IPS-NIHi7 (cell line): ENCODE measurements at regions not wholly inside any gene's neighbourhood (a gene's known extent, or its start where the extent isn't known, plus 50 kb on each side); places are given as distances from the start of the nearest gene placed in this dataset.
"Not testable (repeated sequence)": the region's sequence is repeated elsewhere in the genome, so short reads cannot be mapped to it uniquely, and the experiment has no call there.

Experiments
- DNase-seq: peaks from one replicate; pipeline ENCODE4 v3.0.0; 2012; ENCODE audit warnings: mixed read lengths; ENCODE audit errors: extremely low spot score

DNA sequence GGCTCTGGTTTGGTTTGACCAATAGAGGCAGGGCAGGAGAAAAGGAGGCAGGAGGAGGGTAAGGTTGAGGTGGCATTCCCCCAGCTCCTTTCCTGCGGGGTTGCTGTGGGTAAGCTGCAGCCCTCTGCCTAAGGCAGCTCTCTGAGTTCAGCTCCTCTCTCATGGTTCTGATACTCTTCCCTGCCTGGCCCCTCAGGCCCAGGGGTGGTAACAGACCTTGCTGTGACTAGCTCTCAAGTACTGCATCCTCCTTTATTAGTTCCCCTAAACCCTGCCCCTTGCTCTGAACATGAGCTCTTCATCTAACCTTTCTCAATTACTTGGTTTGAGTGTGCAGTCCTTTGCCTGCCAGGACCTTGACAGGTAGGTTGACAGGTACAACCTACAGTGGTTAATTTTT is 205.5 kb downstream of the SLC4A3 start:
- DNase-seq, result no peak

DNA sequence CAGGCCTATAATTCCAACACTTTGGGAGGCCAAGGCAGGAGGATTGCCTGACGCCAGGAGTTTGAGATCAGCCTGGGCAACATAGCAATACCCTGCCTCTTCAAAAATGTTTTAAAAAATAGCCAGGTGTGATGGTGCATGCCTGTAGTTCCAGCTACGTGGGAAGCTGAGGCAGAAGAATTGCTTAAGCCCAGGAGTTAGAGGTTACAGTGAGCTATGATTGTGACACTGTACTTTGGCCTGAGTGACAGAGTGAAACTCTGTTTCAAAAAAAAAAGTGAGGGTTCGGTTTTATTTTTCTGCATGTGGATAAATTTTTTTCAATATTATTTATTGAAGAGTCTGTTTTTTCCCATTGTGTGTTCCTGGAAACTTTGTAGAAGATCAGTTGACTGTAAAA is 208.1 kb downstream of the SLC4A3 start:
- no peak for DNase-seq

DNA sequence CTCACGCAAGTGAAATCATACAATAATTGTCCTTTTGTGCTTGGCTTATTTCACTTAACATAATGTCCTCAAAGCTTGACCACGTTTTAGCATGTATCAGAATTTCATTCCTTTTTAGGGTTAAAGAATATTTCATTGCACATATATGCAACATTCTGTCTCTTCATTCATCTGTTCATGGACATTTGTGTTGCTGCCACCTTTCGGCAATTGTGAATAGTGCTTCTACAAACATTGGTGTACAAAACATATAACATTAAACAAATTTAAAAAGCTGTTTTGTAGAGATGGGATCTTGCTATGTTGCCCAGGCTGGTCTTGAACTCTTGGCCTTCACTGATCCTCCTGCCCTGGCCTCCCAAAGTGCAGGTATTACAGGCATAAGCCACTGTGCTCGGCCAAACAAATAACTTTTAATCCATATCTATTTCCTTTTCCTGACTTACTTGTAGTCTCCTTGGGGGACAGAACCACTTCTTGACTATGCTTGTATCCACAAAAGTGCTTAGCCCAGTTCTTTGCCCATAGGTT is 209.3 kb downstream of the SLC4A3 start:
- no peak for DNase-seq

DNA sequence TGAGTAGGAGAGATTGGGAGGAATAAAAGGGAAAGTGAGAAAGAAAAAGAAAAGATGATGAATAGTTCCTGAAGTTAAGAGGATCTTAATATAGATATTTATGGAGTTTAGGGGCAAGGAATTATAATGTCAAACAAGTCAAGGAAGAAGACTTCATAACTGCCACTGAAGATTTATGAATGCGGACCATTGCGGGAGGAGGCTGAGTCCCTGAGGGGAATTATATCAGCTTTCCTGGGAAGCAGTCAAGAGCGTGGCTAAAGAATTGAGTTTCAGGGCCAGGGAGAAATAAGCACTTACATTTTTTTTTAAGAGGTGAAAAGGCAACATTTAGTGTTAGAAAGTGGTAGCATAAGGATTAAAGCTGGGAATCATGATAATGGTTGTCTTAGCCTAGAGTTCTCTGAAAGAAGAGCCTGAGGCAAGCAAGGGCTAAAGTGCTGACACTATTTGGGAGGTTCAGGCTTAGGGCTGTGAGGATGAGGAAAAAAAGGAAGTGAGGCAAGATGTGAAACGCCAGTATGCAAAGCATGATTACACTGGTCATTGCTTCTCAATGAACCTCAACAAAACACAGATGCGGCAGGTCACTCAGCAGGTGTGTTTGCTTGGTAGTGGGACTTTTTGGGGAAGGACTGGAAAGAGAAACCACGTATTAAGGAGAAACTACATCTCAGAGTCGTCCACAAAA is 217.1 kb downstream of the SLC4A3 start:
- no peak for DNase-seq

DNA sequence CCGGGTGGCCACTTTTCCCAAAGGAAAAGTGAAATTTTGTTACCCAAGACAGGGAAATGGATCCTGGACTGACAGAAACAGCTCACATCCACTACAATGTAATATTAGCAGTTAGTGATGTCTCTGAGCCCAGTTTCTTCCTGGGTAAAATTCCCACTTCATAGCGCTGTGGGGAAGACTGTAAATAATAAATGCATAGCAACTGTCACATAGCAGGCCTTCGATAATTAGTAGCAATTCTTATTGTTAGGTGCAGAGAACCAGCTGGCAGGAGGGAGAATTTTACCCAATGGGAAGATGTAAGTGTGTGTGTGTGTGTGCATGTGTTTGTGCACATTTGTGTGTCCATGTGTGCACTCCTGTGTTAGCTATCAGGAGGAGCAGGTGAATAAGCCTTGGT is 221.5 kb downstream of the SLC4A3 start:
- DNase-seq, result no peak

DNA sequence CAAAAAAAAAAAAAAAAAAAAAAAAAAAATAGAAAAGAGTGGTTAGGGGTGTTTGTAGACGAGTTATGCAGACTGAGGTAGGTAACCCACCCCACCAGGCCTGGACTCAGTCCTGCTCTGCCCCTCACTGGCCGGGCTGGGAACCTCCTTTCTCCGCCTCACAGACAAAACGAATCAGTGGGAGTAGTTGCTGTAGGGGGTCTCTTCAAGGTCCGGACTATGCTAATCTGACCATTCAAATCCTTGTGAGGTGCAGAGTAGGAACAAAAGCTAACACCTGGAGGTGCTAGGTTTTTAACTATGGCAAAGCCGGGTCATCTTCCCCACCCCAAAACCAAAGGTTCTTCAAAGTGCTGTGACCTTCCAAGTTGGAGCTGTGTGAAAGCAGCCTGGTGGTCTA is 223.7 kb downstream of the SLC4A3 start:
- peak; percentile 86 for DNase-seq

DNA sequence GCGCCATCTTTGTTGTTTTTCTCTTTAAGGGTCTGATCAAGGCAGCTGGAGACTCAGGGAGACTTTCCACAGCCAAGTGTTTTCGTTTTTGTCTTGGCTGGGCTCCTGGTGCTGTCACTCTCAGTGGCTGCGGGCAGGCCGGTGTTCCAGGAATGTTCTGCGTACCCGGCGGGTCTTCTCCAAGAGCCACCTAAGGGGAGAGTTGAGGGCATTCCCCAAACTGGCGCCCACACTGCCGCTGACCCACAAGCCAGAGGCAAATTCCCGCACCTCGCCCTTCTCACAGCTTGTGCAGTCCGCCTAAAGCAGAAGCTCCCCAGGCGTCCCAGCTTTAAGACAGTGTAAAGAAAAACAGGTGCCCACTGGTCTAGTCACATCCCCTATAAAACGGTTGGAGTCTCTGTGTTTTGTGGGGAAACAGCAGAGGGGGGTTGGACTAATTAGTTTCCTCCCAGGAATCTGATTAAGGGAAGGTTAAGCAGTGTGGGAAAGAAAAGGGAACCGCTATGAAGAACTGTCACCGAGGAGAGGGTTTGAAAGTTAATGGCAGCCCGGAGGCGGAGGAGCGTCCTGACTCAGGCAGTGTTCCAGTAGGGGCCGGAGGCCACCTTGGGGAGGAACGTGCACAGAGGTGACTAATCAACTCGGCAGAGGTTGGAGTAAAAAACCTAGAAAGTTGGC is 224.5 kb downstream of the SLC4A3 start:
- DNase-seq, result peak; percentile 40

DNA sequence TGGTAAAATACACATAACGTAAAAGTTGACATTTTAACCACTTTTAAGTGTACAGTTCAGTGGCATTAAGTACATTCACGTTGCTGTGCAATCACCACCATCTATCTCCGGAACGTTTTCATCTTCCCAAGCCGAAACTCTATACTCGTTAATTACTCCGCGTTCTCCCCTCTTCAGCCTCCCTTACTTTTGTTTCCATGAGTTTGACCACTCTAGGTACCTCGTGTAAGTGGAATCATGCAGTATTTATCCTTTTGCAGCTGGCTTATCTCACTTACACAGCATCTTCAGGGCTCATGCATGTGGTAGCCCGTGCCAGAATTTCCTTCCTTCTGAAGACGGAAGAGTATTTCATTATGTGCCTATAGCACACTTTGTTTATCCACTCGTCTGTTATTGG is 225.2 kb downstream of the SLC4A3 start:
- no peak for DNase-seq

DNA sequence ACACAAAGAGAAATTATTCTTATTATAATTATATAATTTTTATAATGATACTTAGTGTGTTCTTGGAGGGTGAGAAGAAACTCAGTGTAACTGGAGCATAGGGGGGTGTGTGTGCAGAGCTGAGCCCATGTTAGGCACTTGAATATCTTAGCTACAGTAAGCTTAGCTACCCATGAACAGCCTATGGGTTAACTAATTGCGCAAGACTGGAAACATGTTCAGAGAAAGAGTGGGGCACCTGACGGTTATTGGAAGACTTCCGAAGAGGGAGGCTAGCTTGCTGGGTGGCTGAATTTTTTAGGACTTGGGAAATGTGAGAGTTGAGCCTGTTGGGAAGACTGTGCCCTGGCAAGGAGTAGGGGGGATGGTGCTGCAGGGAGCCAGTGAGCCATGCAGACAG is 229.2 kb downstream of the SLC4A3 start:
- DNase-seq, result no peak

DNA sequence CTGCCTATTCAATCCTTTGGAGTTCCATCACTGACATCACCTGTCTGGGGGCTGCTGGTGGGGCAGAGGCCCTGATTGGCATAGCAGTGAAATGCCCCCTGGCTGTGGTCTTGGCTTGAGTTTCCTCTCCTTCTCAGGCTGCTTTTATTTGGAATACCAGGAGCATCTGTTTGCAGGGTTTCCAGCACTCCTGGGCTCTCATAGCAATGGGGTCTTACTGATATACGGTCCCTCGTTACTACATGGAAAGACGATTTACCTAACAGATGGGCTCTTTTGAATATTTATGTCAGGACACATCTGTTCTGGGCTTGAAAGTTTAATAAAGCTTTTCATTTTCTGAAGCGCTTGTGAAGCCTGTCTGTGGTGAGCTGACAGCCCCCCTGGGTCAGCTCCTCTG is 230.3 kb downstream of the SLC4A3 start:
- no peak for DNase-seq

DNA sequence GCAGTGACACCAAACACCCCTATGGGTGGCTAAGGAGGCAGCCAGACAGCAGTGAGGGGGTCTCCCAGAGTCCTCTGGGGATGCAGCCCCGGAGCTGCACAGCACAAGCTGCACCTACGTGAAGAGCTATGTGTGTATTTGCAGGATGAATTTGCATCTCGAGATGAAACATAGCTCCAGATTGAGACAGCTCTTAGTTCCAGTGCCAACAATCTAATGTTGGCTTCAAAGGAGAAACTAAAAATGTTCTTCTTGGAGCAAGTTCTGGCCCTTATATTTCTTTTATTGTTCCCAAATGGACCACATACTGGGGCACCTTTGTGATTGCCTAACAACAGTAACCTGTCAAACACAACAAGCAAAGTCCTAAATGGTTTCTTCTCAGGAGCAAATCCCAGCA is 233.9 kb downstream of the SLC4A3 start:
- DNase-seq, result no peak

DNA sequence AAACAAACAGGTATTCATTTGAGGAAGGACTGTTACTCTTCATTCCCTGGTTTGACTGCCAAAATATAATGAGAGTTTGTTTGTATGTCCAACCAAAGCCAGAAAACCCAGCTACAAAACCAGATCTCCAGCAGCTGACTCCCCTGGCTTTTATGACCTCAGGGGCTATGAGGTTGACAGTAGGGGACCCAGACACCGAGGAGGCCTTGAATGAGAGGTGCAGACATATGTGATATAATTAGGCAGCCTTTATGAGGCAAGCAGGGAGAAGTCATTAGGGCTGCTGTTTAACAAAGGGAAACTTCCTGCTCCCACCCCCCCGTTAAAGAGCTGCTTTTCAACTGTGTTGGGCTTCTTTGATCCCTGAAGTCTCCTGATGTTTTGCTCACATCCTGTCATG is 236.7 kb downstream of the SLC4A3 start:
- no peak for DNase-seq

DNA sequence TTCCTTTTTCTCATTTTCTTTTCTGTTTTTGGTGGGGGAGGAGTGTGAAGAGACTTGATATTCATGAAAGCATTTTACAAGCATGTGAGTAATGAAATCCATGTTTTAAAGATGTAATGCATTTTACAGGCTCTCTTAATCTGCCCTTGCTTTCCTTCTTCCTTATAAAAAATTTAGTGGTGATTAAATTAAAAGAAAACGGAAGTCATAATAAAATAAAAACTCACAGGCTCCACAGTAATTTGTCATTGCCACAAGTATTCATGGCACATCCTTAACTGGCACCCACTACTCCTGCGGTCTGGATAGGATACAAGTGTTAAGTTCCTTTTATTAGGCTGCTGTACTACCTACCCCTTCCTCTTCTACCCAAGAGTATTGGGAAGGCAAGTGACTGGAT is 241.2 kb downstream of the SLC4A3 start:
- DNase-seq, result no peak

DNA sequence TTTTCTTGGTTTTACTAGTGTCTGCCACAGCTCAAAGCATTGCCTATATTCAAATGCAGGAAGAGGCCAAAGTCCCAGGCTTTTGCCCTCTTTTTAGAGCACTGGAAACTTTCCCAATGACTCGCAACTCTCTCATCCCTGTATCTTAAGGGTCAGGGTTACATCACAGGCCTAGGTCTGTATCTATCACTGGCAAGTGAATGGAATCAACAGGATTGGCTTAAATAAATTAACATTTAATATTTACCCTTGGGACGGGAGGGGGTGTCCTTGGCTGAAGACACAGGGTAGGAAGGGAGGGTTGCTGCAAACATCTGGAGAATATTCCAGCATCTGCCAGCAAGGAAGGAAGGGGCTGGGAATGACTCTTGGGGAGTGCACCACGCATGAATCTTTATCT is 242.6 kb downstream of the SLC4A3 start:
- no peak for DNase-seq

DNA sequence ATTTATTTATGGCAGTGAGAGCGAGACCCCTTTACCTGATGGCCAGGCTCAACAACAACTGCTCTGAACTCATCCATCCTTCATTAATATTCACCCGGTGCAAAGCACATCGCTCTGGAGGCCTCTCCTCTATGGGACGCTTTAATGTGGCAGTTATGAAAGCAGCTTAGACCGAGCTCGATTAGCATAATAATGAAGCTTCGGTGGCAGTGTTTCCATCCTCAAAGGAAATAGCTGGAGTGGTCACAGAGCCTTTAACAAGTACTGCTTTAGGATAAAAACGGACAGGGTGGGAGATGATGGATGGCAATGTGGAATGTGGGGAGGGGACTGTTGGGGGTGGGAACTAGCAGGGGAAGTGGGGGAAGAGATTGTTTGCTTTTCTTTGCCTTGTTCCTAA is 243.9 kb downstream of the SLC4A3 start:
- no peak for DNase-seq

DNA sequence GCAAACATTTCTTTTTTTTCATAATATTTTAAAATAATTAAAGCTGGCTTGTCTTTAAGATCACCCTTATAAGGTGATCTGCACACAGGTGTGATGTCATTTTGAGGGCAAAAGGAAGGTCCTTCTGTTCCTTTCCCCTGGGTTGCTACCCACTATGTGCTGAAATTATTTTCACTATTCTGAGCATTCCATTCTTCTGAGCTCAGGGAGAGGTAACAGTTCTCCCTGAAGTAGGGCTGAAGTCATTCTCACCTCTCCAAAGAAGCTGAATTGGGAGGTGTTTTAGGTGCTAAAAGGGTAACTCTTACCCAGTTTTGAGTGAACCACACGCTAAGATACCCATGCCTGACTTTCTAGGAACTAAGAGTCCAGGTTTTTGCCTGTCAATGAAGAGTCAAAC is 247.6 kb downstream of the SLC4A3 start:
- DNase-seq, result no peak

DNA sequence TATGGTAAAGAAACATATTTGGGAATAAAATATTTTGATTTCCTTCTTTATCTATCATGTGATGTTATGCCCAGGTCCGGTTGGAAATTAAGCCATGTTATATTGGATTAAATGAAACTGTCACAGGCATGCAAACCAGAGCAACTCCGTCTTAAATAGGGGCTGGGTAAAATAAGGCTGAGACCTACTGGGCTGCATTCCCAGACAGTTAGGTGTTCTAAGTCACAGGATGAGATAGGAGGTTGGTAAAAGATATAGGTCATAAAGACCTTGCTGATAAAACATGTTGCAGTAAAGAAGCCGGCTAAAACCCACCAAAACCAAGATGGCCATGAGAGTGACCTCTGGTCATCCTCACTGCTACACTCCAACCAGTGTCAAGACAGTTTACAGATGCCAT is 248.6 kb downstream of the SLC4A3 start:
- not testable (repeated sequence) for DNase-seq

DNA sequence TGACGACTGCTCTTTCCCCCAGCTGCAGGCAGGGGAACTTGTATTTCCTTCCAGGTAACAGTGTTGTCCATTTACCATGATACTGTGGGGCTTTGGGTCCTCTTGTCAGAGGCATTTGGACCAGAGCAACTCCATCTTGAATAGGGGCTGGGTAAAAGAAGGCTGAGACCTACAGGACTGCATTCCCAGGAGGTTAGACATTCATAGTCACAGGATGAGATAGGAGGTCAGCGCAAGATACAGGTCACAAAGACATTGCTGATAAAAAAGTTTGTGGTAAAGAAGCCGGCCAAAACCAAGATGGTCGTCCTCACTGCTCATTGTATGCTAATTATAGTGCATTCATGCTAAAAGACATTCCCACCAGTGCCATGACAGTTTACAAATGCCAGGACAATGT is 249.5 kb downstream of the SLC4A3 start:
- DNase-seq, result no peak

DNA sequence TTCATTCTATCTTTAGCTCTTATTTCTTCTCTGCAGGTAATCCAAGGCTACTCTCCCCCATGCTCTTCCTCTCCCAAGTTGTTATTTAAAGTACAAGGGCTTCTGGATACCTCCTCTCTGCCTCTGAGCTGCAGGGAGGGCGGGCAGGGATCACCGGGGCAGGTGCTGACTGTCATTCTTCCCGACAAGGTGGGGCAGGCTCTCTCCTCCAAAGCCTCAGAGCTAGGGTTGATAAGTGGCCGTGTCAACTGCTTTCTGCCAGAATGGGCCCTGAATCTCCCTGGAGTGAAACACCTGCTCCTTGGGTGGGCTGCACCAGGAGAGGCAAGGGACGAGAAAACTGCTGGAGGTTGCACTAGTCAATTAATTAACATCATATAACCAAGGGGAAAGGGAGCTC is 250.3 kb downstream of the SLC4A3 start:
- peak; percentile 36 for DNase-seq

DNA sequence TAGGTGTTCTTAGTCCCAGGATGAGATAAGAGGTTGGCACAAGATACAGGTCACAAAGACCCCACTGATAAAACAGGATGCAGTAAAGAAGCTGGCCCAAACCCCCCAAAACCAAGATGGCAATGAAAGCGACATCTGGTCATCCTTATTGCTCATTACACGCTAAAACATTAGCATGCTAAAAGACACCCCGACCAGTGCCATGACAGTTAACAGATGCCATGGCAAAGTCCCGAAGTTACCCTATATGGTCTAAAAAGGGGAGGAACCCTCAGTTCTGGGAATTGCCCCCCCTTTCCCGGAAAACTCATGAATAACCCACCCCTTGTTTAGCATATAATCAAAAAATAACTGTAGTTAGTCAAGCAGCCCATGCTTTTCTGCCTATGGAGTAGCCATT is 251.1 kb downstream of the SLC4A3 start:
- DNase-seq, result no peak

DNA sequence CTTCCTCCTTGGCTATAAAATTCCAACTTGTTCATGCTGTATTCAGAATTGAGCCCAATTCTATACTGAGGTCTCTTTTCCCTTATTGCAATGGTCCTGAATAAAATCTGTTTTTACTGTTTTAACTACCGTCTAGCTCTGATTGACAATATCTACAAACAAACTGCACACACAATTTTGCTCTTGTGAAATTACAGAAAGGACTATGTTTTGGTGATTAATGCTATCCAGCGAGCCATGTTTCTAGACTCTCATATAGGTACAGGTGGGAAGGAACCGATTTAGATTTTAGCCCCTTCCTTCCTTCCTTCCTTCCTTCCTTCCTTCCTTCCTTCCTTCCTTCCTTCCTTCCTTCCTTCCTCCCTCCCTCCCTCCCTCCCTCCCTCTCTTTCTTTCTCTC is 254.4 kb downstream of the SLC4A3 start:
- no peak for DNase-seq

DNA sequence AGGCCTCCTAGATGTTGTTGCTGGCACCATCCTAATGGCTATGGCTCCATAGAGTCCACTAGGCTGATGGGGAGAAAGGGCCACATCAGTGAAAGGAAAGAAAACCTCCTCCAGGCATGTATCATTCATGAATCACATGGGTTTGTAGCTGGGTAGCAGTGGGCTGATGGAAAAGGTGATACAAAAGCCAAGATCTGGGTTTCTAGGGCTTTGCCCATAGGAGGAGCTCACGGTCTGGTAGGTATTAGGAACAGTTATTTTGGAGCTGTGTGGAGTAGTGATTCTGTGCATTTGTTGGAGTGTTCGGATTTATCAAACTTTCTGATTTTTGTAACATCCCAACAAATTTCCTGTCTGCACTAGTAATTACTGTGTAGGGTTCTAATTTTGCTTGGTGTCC is 259.2 kb downstream of the SLC4A3 start:
- DNase-seq, result peak; percentile 51

DNA sequence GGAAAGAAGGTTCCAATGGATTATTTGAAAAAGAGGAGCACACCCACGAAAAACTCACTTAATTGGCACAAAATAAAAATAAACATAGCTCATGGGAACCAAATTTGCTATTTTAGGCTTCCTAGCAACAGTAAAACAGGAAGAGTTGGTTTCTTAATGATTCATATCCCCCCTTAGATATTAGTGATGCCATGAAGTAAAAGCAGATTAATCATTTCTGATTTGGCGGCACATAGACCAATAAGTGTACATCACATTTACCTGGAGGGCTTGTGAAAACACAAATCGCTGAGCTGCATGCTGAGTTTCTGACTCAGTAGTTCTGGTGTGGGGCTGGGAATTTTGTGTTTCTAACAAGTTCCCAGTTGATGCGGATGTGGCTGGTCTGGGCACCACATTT is 260.4 kb downstream of the SLC4A3 start:
- DNase-seq, result no peak

DNA sequence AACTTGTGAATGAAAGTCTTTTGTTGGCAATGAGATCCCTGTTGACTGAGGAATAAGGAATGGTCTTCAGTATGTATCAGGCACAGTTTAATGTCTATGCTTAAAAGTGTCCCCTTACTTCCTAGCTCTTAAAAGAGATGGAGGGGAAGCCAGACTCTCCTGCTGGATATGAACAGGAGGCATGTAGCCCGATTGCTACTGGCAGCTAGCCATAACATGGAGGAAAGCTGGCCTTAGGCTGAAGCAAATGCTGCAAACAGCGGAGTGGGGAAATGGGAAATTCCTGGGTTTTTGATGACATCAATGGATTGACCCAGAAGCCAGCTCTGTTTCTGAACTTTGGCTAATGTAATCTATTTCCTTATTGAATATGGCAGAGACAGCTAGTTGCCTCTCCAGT is 266.1 kb downstream of the SLC4A3 start:
- no peak for DNase-seq
